DMS114 treated with DMSO at 0.1 percent for 48 hours (cell line): ENCODE measurements at regions not wholly inside any gene's neighbourhood (a gene's known extent, or its start where the extent isn't known, plus 50 kb on each side); places are given as distances from the start of the nearest gene placed in this dataset.
"Not testable (repeated sequence)": the region's sequence is repeated elsewhere in the genome, so short reads cannot be mapped to it uniquely, and the experiment has no call there.

Experiments
- DNase-seq: peaks from one replicate; lab custom pipeline; 2025; ENCODE audit not compliant: unreplicated experiment; lab: John Stamatoyannopoulos, UW

GRCh38 chr6:90676516-90677300 lies 89.8 kb upstream of the MAP3K7 start:
- no peak for DNase-seq

- DNase-seq: not testable (repeated sequence)
These were observed 88.2 kb upstream of the MAP3K7 start for GRCh38 chr6:90675107-90675506.

GRCh38 chr6:90674077-90674476 lies 87.2 kb upstream of the MAP3K7 start:
- DNase-seq: not testable (repeated sequence)

GRCh38 chr6:90669846-90670245 lies 83.0 kb upstream of the MAP3K7 start:
- DNase-seq: no peak

- no peak for DNase-seq
These were observed 82.5 kb upstream of the MAP3K7 start for GRCh38 chr6:90669420-90669819.

GRCh38 chr6:90668141-90668540 lies 81.3 kb upstream of the MAP3K7 start:
- DNase-seq: no peak

DNA sequence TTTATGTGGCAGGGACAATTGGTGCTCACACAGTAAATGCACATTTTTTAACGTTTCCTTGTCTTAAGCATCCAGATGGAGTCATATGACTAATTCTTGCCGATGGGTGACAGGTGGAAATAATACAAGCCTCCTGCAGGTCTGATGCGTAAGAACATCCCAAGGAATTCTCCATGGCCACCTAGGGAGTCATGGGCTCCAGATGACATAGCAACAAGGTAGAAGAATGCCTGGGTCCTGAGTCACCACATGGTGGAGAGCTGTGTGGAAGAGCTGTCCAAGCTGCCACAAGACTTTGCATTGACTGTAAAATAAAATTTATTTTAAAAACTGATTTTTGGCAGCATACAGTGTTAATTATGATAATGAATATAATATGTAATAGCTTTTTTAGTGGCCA lies 77.0 kb upstream of the MAP3K7 start:
- DNase-seq: no peak

GRCh38 chr6:90663106-90663505 lies 76.2 kb upstream of the MAP3K7 start:
- DNase-seq: no peak

- DNase-seq: no peak
These were observed 74.1 kb upstream of the MAP3K7 start for GRCh38 chr6:90660931-90661330.

GRCh38 chr6:90658497-90658896 lies 71.6 kb upstream of the MAP3K7 start:
- DNase-seq: no peak

GRCh38 chr6:90656325-90656724 lies 69.5 kb upstream of the MAP3K7 start:
- no peak for DNase-seq

DNA sequence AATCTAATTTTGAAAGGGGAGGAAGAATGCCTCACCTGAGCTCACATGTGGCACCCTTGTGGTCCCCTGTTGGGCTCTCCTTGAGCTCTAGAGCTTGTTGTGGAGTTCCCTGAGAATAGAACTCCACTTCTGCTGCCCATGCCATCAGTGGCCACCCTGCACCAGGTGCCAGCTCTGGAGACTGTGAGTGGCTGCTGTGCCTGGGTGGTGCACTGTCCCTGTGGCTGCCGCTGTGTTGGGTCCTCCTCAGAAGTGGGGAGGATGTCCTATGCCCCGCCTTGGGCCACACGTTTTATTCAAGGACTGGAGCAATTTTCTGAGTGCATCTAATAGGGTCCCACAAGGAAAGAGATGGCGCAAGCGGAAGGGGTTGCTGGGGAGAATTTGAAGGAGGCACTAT lies 67.9 kb upstream of the MAP3K7 start:
- DNase-seq: no peak

- no peak for DNase-seq
These were observed 67.3 kb upstream of the MAP3K7 start for GRCh38 chr6:90654166-90654565.

- no peak for DNase-seq
These were observed 66.9 kb upstream of the MAP3K7 start for GRCh38 chr6:90653750-90654149.

- DNase-seq: no peak
These were observed 63.4 kb upstream of the MAP3K7 start for GRCh38 chr6:90650041-90650940.

- DNase-seq: no peak
These were observed 62.0 kb upstream of the MAP3K7 start for GRCh38 chr6:90648873-90649272.

- no peak for DNase-seq
These were observed 60.1 kb upstream of the MAP3K7 start for GRCh38 chr6:90646940-90647339.

DNA sequence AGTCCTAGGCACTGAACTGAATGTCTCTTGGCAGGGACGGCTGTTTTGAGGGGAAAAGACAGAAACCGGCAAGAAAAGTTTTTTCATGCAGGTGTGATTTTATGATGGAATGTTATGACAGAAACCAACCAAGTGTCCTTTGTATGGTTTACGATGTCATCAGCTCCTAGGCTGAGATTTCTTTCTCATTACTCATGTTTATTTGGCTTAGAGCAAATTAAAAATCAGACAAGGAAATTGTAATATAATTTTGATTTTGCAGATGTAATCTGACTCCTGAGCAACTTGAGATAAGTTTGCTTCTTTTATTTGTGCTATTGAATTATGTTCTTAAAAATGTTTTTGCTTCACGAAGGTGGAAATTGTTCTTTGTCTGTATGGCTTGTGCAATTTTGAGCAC lies 58.8 kb upstream of the MAP3K7 start:
- DNase-seq: no peak

- no peak for DNase-seq
These were observed 57.6 kb upstream of the MAP3K7 start for GRCh38 chr6:90644492-90644891.

- DNase-seq: no peak
These were observed 56.5 kb upstream of the MAP3K7 start for GRCh38 chr6:90643381-90643780.

GRCh38 chr6:90637320-90637719 lies 50.4 kb upstream of the MAP3K7 start:
- no peak for DNase-seq
